HepG2 (cell line): ENCODE measurements at regions not wholly inside any gene's neighbourhood (a gene's known extent, or its start where the extent isn't known, plus 50 kb on each side); places are given as distances from the start of the nearest gene placed in this dataset.

ENCODE experiments used
- ATAC-seq: fragments of 200-7000 bp; cut with Tn5 transposase; 3 replicates; pipeline ENCODE4 v1.9.1; 2020; ENCODE audit warnings: mild to moderate bottlenecking, moderate library complexity
- BruUV-seq: library from RNA; stranded (reverse); fragments of 400-500 nt; replicated peaks from 2 replicates; lab custom pipeline; 2021; lab: Mats Ljungman, UMichigan
- CTCF ChIA-PET: fragments of 300-600 bp; formaldehyde crosslinking; extraction: SDS; loops from one replicate; lab custom pipeline; 2021; ENCODE audit warnings: low total read pairs, inconsistent platforms, low intra/inter-chr PET ratio; lab: Yijun Ruan, JAX
- POLR2A ChIA-PET: fragments of 350-600 bp; sonication (Branson Sonifier 250); formaldehyde crosslinking; loops from one replicate; lab custom pipeline; 2020; ENCODE audit warnings: antibody characterized with exemption, inconsistent platforms; lab: Yijun Ruan, JAX
- DNase-seq: peaks from one replicate; pipeline ENCODE4 v3.0.0-alpha.2; 2015; ENCODE audit warnings: low spot score
- FAIRE-seq: peaks from 3 replicates; lab custom pipeline; 2011; peaks lifted over from hg19 to GRCh38; lab: Jason Lieb, UNC
- H2AFZ ChIP-seq: one replicate; pipeline ENCODE4 v1.6.1; 2011; ENCODE audit warnings: low read length, inconsistent platforms
- H3K27ac ChIP-seq: fragments of 300-600 bp; 3 replicates; pipeline ENCODE4 v1.8.0; 2011; ENCODE audit warnings: mixed run types, mild to moderate bottlenecking, mixed read lengths, low read length, inconsistent platforms; ENCODE audit not compliant: insufficient read depth; ENCODE audit errors: extremely low read length
- H3K27me3 ChIP-seq, 2 experiments: fragments of 200-600 bp in 1 of 2; 2 replicates in 1 of 2; 3 replicates in 1 of 2; pipeline versions ENCODE4 v1.6.0 to v1.8.0; 2011; ENCODE audit warnings: low read length in 2 of 2, mild to moderate bottlenecking in 2 of 2, moderate library complexity in 2 of 2, inconsistent platforms in 1 of 2; ENCODE audit not compliant: insufficient read depth in 2 of 2, control insufficient read depth in 1 of 2
- H3K36me3 ChIP-seq, 2 experiments: fragments of 200-600 bp in 1 of 2; replicated peaks in 1 of 2; 2 replicates in 1 of 2; 3 replicates in 1 of 2; pipeline versions ENCODE4 v1.5.1 to v1.8.0; 2011; ENCODE audit warnings: low read length in 2 of 2, inconsistent platforms in 1 of 2; ENCODE audit not compliant: insufficient read depth in 2 of 2, control insufficient read depth in 1 of 2
- H3K4me1 ChIP-seq: 2 replicates; pipeline ENCODE4 v1.5.1; 2012; ENCODE audit warnings: low read length, inconsistent platforms; ENCODE audit not compliant: insufficient read depth
- H3K4me2 ChIP-seq: 2 replicates; pipeline ENCODE4 v1.6.0; 2011; ENCODE audit warnings: low read depth, low read length, inconsistent platforms
- H3K4me3 ChIP-seq, 3 experiments: fragments of 200-600 bp in 1 of 3; sonication (generic), shearing (Covaris generic) in 1 of 3; replicated peaks in 1 of 3; 2 replicates each; pipeline ENCODE4 v1.5.1; 2011 to 2016; ENCODE audit warnings: low read length in 3 of 3, inconsistent platforms in 2 of 3, low read depth in 2 of 3, mild to moderate bottlenecking in 2 of 3, control low read depth in 1 of 3, mixed read lengths in 1 of 3; ENCODE audit not compliant: insufficient read depth in 1 of 3
- H3K79me2 ChIP-seq: one replicate; pipeline ENCODE4 v1.6.1; 2011; ENCODE audit warnings: low read length, inconsistent platforms; ENCODE audit not compliant: insufficient read depth
- H3K9ac ChIP-seq: 2 replicates; pipeline ENCODE4 v1.6.0; 2011; ENCODE audit warnings: mild to moderate bottlenecking, low read depth, low read length, inconsistent platforms; ENCODE audit not compliant: insufficient read depth
- H3K9me3 ChIP-seq: 2 replicates; pipeline ENCODE4 v1.5.1; 2012; ENCODE audit warnings: mild to moderate bottlenecking, low read length
- H4K20me1 ChIP-seq: 2 replicates; pipeline ENCODE4 v1.6.0; 2011; ENCODE audit warnings: inconsistent platforms, mild to moderate bottlenecking, low read length, moderate library complexity; ENCODE audit not compliant: insufficient read depth
- E2F2 ChIP-seq: sonication (generic); formaldehyde crosslinking; IDR thresholded peaks from 2 replicates; pipeline ENCODE4 v1.4.0; 2020; ENCODE audit warnings: missing genetic modification reagents, borderline replicate concordance
- FOXP1 ChIP-seq, 2 experiments: fragments of 450-650 bp in 1 of 2; IDR thresholded peaks; 2 replicates each; pipeline ENCODE4 v1.6.1; 2017 to 2018; ENCODE audit warnings: antibody characterized with exemption in 1 of 2
- GZF1 ChIP-seq: sonication (generic); formaldehyde crosslinking; IDR thresholded peaks from 2 replicates; pipeline ENCODE4 v1.5.1; 2020; ENCODE audit warnings: mild to moderate bottlenecking, missing genetic modification reagents
- HNF4G ChIP-seq, 2 experiments: sonication (generic) in 1 of 2; formaldehyde crosslinking in 1 of 2; IDR thresholded peaks; 2 replicates each; pipeline versions ENCODE4 v1.4.0 to v1.6.1; 2011 to 2020; ENCODE audit warnings: borderline replicate concordance in 2 of 2, low read depth in 2 of 2, mild to moderate bottlenecking in 2 of 2, low read length in 1 of 2, missing genetic modification reagents in 1 of 2, moderate library complexity in 1 of 2
- HNRNPL ChIP-seq: fragments of 200-400 bp; formaldehyde crosslinking; IDR thresholded peaks from 2 replicates; pipeline ENCODE4 v1.6.1; 2017; ENCODE audit warnings: mild to moderate bottlenecking, low read depth, low read length
- MED8 ChIP-seq: sonication (generic); formaldehyde crosslinking; IDR thresholded peaks from 2 replicates; pipeline ENCODE4 v1.8.1; 2023; ENCODE audit warnings: mild to moderate bottlenecking, missing genetic modification reagents; ENCODE audit not compliant: insufficient replicate concordance
- NFE2L2 ChIP-seq: fragments of 150-350 bp; IDR thresholded peaks from 2 replicates; pipeline ENCODE4 v1.6.1; 2014; ENCODE audit warnings: low read length
- NKX3-1 ChIP-seq: sonication (generic); formaldehyde crosslinking; IDR thresholded peaks from 2 replicates; pipeline ENCODE4 v1.5.0; 2020; ENCODE audit warnings: missing genetic modification reagents
- SAFB2 ChIP-seq: sonication (generic); formaldehyde crosslinking; IDR thresholded peaks from 2 replicates; pipeline ENCODE4 v1.5.1; 2020; ENCODE audit warnings: missing genetic modification reagents, low read depth, mild to moderate bottlenecking, borderline replicate concordance
- SCMH1 ChIP-seq: sonication (generic); formaldehyde crosslinking; IDR thresholded peaks from 2 replicates; pipeline ENCODE4 v1.9.0; 2021; ENCODE audit warnings: missing genetic modification reagents, mild to moderate bottlenecking, borderline replicate concordance
- SNAPC2 ChIP-seq: sonication (generic); formaldehyde crosslinking; IDR thresholded peaks from 2 replicates; pipeline ENCODE4 v1.8.1; 2022; ENCODE audit warnings: mild to moderate bottlenecking, missing genetic modification reagents
- TCF7L2 ChIP-seq: IDR thresholded peaks from 2 replicates; pipeline ENCODE4 v1.6.1; 2011; ENCODE audit warnings: mild to moderate bottlenecking, low read depth, low read length, moderate library complexity
- USF2 ChIP-seq, 2 experiments: sonication (generic) in 1 of 2; formaldehyde crosslinking in 1 of 2; IDR thresholded peaks; 2 replicates each; pipeline versions ENCODE4 v1.5.1 to v1.6.1; 2011 to 2020; ENCODE audit warnings: borderline replicate concordance in 1 of 2, low read depth in 1 of 2, low read length in 1 of 2, mild to moderate bottlenecking in 1 of 2, missing genetic modification reagents in 1 of 2, moderate library complexity in 1 of 2
- YY1 ChIP-seq: IDR thresholded peaks from 2 replicates; pipeline ENCODE4 v1.6.1; 2011; ENCODE audit warnings: low read length, low read depth, moderate library complexity, mild to moderate bottlenecking; ENCODE audit not compliant: insufficient read depth, insufficient replicate concordance
- ZBTB1 ChIP-seq: sonication (generic); formaldehyde crosslinking; IDR thresholded peaks from 2 replicates; pipeline ENCODE4 v1.4.0; 2020; ENCODE audit warnings: missing genetic modification reagents, borderline replicate concordance
- ZBTB7B ChIP-seq: sonication (generic); formaldehyde crosslinking; IDR thresholded peaks from 2 replicates; pipeline ENCODE4 v1.4.0; 2020; ENCODE audit warnings: missing genetic modification reagents
- ZFP1 ChIP-seq: IDR thresholded peaks from 2 replicates; pipeline ENCODE4 v1.6.1; 2016
- ZNF484 ChIP-seq: sonication (generic); formaldehyde crosslinking; IDR thresholded peaks from 2 replicates; pipeline ENCODE4 v1.5.1; 2020; ENCODE audit warnings: mild to moderate bottlenecking, low read depth, missing genetic modification reagents, borderline replicate concordance
- ZNF790 ChIP-seq: sonication (generic); formaldehyde crosslinking; IDR thresholded peaks from 2 replicates; pipeline ENCODE4 v1.8.0; 2022; ENCODE audit warnings: missing genetic modification reagents, mild to moderate bottlenecking, borderline replicate concordance
- WGBS: methylation state at CpG from one replicate; pipeline ENCODE4 v1.1.6; 2017; ENCODE audit warnings: low lambda C conversion rate; 5-methylcytosine and 5-hydroxymethylcytosine counted together
- in situ Hi-C: cut with HindIII; loops from 2 replicates; pipeline ENCODE4 v1.10.0; 2017; ENCODE audit warnings: low pct_unique_long_range_greater_than_20kb; ENCODE audit not compliant: extremely low pct_ligation_motif_present
- intact Hi-C: fragments of 100-400 bp; cut with micrococcal nuclease; formaldehyde crosslinking; loops from one replicate; pipeline ENCODE4 v1.10.0; 2022; ENCODE audit not compliant: unreplicated experiment
- TF ChIP-seq, protein P1 (sequence below): IDR thresholded peaks from 2 replicates; pipeline ENCODE4 v1.6.1; 2018; ENCODE audit warnings: missing genetic modification reagents

- 7% methylated on average over 1 of the region's 1 CpG for WGBS
- ChIA-PET POLR2A (no interaction called here), CTCF (no interaction called here)
- no peak for ATAC-seq
- intact Hi-C loops (no loop called here), in situ Hi-C loops (no loop called here)
- no TSS peak for BruUV-seq
- TF ChIP-seq MED8, result no peak
- TF ChIP-seq TCF7L2, result no peak
- no peak for TF ChIP-seq HNRNPL
- no peak for TF ChIP-seq NKX3-1 (CRISPR knock-in tag)
- no peak for TF ChIP-seq ZBTB7B (CRISPR knock-in tag)
- TF ChIP-seq GZF1, result no peak
- TF ChIP-seq, protein P1, sequence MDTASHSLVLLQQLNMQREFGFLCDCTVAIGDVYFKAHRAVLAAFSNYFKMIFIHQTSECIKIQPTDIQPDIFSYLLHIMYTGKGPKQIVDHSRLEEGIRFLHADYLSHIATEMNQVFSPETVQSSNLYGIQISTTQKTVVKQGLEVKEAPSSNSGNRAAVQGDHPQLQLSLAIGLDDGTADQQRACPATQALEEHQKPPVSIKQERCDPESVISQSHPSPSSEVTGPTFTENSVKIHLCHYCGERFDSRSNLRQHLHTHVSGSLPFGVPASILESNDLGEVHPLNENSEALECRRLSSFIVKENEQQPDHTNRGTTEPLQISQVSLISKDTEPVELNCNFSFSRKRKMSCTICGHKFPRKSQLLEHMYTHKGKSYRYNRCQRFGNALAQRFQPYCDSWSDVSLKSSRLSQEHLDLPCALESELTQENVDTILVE, result no peak
- no peak for TF ChIP-seq ZBTB1 (CRISPR knock-in tag)
- TF ChIP-seq SNAPC2 (CRISPR knock-in tag), result no peak
- TF ChIP-seq ZNF484 (CRISPR knock-in tag), result no peak
- TF ChIP-seq USF2 (IDR thresholded peaks at IDR 0.05; ENCODE audit: low read depth, low read length), result no peak
- TF ChIP-seq USF2 (CRISPR knock-in tag; IDR thresholded peaks at IDR 0.05; ENCODE audit: borderline replicate concordance), result no peak
- no peak for TF ChIP-seq ZNF790 (CRISPR knock-in tag)
- TF ChIP-seq ZFP1 (CRISPR knock-in tag), result no peak
- TF ChIP-seq E2F2, result no peak
- no peak for TF ChIP-seq FOXP1 (IDR thresholded peaks at IDR 0.05)
- TF ChIP-seq FOXP1 (CRISPR knock-in tag; IDR thresholded peaks at IDR 0.05), result no peak
- TF ChIP-seq HNF4G (IDR thresholded peaks at IDR 0.05; ENCODE audit: borderline replicate concordance, low read depth, low read length), result no peak
- no peak for TF ChIP-seq HNF4G (CRISPR knock-in tag; IDR thresholded peaks at IDR 0.05; ENCODE audit: borderline replicate concordance, low read depth)
- no peak for TF ChIP-seq SAFB2
- no peak for TF ChIP-seq NFE2L2
- TF ChIP-seq YY1, result no peak
- no peak for TF ChIP-seq SCMH1 (CRISPR knock-in tag)
- DNase-seq, result no peak
- no peak for FAIRE-seq
- no peaks in the 10 kb centered on the region for H4K20me1 ChIP-seq
- no peaks in the 10 kb centered on the region for H3K4me1 ChIP-seq
- no peak overlapping the region for H3K4me3 ChIP-seq
- H2AFZ ChIP-seq, result no peak overlapping the region
- H3K36me3 ChIP-seq, result no peaks in the 10 kb centered on the region
- no peaks in the 10 kb centered on the region for H3K9me3 ChIP-seq
- no peaks in the 10 kb centered on the region; a peak in 1 of 5 replicates for H3K27me3 ChIP-seq
- no peak overlapping the region for H3K27ac ChIP-seq
- no peaks in the 10 kb centered on the region for H3K79me2 ChIP-seq
- no peak overlapping the region for H3K9ac ChIP-seq
- no peak overlapping the region for H3K4me2 ChIP-seq
Observed at GRCh38 chr9:109616571-109617120, 118.5 kb upstream of the PTPN3 start.
